ENCODE measurements at regions not wholly inside any gene's neighbourhood (a gene's known extent, or its start where the extent isn't known, plus 50 kb on each side); places are given as distances from the start of the nearest gene placed in this dataset.
"Not testable (repeated sequence)": the region's sequence is repeated elsewhere in the genome, so short reads cannot be mapped to it uniquely, and the experiment has no call there.

GRCh38 chr2:91497129-91498064 is 2805.9 kb downstream of the RPIA start:
- DNase-seq: not testable (repeated sequence)

DNA sequence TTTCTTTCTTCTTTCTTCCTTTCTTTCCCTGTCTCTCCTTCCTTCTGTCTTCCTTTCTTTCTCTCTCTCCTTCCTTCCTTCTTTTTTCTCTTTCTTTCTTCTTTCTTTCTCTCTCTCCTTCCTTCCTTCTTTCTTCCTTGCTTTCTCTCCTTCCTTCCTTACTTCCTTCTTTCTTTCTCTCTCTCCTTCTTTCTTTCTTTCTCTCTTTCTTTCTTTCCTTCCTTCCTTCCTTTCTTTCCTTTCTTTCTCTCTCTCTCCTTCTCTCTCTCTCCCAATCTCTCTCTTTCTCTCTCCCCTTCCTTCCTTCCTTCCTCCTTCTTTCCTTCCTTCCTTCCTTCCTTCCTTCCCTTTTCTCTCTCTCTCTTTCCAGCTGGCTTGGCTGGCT is 2806.6 kb downstream of the RPIA start:
- DNase-seq: not testable (repeated sequence)

DNA sequence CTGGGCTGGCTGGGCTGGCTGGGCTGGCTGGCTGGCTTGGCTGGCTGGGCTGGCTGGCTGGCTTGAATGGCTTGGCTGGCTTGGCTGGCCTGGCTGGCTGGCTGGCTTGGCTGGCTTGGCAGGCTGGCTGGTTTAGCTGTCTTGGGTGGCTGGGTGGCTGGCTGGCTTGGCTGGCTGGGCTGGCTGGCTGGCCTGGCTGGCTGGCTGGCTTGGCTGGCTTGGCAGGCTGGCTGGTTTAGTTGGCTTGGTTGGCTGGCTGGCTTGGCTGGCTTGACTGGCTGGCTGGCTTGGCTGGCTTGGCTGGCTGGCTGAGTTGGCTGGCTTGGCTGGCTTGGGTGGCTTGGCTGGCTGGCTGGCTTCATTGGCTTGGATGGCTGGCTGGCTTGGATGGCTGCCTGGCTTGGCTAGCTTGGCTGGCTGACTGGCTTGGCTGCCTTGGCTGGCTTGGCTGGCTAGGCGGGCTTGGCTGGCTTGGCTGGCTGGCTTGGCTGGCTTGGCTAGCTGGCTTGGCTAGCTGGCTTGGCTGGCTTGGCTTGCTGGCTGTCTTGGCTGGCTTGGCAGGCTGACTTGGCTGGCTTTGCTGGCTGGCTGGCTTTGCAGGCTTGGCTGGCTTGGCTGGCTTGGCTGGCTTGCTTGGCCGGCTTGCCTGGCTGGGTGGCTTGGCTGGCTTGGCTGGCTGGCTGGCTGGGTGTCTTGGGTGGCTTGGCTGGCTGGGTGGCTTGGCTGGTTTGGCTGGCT is 2807.2 kb downstream of the RPIA start:
- not testable (repeated sequence) for DNase-seq

GRCh38 chr2:91499431-91500050 is 2808.1 kb downstream of the RPIA start:
- DNase-seq: not testable (repeated sequence)

DNA sequence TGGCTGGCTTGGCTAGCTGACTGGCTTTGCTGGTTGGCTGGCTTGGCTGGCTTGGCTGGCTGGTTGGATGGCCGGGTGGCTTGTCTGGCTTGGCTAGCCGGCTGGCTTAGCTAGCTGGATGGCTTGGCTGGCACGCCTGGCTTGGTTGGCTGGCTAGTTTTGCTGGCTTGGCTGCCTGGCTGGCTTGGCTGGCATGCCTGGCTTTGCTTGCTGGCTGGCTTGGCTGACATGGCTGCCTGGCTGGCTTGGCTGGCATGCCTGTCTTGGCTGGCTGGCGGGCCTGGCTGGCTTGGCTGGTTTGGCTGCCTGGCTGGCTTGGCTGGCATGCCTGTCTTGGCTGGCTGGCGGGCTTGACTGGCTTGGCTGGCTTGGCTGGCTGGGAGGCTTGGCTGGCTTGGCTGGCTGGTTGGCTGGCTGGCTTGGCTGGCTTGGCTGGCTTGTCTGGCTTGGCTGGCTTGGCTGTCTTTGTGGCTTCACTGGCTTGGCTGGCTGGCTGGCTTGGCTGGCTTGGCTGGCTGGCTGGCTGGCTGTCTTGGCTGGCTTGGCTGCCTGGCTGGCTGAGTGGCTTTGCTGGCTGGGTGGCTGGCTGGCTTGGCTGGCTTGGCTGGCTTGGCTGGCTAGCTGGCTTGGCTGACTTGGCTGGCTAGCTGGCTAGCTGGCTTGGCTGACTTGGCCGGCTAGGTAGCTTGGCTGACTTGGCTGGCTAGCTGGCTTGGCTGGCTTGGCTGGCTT is 2808.9 kb downstream of the RPIA start:
- DNase-seq: not testable (repeated sequence)

GRCh38 chr2:91500978-91501310 is 2809.5 kb downstream of the RPIA start:
- not testable (repeated sequence) for DNase-seq

GRCh38 chr2:91501481-91502080 is 2810.1 kb downstream of the RPIA start:
- DNase-seq: not testable (repeated sequence)

GRCh38 chr2:91503572-91503958 is 2812.1 kb downstream of the RPIA start:
- not testable (repeated sequence) for DNase-seq

GRCh38 chr2:91503959-91504741 is 2812.7 kb downstream of the RPIA start:
- DNase-seq: not testable (repeated sequence)

GRCh38 chr2:91508816-91509215 is 2817.3 kb downstream of the RPIA start:
- not testable (repeated sequence) for DNase-seq

- DNase-seq: not testable (repeated sequence)
Observed at GRCh38 chr2:91509276-91509675, 2817.8 kb downstream of the RPIA start.

DNA sequence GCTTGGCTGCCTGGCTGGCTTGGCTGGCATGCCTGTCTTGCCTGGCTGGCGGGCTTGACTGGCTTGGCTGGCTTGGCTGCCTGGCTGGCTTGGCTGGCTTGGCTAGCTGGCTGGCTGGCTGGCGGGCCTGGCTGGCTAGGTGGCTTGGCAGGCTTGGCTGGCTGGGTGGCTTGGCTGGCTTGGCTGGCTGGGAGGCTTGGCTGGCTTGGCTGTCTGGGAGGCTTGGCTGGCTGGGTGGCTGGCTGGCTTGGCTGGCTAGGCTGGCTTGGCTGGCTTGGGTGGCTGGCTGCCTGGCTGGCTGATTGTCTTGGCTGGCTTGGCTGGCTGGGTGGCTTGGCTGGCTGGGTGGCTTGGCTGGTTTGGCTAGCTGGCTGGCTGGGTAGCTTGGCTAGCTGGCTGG is 2819.7 kb downstream of the RPIA start:
- DNase-seq: not testable (repeated sequence)

DNA sequence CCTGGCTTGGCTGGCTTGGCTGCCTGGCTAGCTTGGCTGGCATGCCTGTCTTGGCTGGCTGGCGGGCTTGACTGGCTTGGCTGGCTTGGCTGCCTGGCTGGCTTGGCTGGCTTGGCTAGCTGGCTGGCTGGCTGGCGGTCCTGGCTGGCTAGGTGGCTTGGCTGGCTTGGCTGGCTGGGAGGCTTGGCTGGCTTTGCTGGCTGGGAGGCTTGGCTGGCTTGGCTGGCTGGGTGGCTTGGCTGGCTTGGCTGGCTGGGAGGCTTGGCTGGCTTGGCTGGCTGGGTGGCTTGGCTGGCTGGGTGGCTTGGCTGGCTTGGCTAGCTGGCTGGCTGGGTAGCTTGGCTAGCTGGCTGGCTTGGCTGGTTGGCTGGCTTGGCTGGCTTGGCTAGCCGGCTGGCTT is 2824.5 kb downstream of the RPIA start:
- DNase-seq: not testable (repeated sequence)

GRCh38 chr2:91516669-91517068 is 2825.2 kb downstream of the RPIA start:
- not testable (repeated sequence) for DNase-seq

GRCh38 chr2:91517846-91518245 is 2826.4 kb downstream of the RPIA start:
- DNase-seq: not testable (repeated sequence)

- DNase-seq: not testable (repeated sequence)
Observed at GRCh38 chr2:91518361-91518981, 2827.0 kb downstream of the RPIA start.

GRCh38 chr2:91519359-91519758 is 2827.9 kb downstream of the RPIA start:
- not testable (repeated sequence) for DNase-seq

DNA sequence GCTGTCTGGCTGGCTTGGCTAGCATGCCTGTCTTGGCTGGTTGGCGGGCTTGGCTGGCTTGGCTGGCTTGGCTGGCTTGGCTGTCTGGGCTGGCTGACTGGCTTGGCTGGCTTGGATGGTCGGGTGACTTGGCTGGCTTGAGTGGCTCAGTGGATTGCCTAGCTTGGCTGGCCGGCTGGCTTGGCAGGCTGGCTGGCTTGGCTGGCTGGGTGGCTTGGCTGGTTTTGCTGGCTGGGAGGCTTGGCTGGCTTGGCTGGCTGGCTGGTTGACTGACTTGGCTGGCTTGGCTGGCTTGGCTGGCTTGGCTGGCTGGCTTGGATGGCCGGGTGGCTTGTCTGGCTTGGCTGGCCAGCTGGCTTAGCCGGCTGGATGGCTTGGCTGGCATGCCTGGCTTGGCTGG is 2828.4 kb downstream of the RPIA start:
- not testable (repeated sequence) for DNase-seq

GRCh38 chr2:91520523-91520922 is 2829.1 kb downstream of the RPIA start:
- DNase-seq: not testable (repeated sequence)

DNA sequence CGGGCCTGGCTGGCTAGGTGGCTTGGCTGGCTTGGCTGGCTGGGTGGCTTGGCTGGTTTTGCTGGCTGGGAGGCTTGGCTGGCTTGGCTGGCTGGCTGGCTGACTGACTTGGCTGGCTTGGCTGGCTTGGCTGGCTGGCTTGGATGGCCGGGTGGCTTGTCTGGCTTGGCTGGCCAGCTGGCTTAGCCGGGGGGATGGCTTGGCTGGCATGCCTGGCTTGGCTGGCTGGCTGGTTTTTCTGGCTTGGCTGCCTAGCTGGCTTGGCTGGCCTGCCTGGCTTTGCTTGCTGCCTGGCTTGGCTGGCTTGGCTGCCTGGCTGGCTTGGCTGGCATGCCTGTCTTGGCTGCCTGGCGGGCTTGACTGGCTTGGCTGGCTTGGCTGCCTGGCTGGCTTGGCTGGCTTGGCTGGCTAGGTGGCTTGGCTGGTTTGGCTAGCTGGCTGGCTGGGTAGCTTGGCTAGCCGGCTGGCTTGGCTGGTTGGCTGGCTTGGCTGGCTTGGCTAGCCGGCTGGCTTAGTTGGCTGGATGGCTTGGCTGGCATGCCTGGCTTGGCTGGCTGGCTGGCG is 2829.6 kb downstream of the RPIA start:
- DNase-seq: not testable (repeated sequence)

All from renal pelvis (tissue), 1 donor.